ENCODE measurements at regions not wholly inside any gene's neighbourhood (a gene's known extent, or its start where the extent isn't known, plus 50 kb on each side); places are given as distances from the start of the nearest gene placed in this dataset.
A peak's percentile ranks its signal among the peaks of the same experiment; 100 is the strongest.

DNA sequence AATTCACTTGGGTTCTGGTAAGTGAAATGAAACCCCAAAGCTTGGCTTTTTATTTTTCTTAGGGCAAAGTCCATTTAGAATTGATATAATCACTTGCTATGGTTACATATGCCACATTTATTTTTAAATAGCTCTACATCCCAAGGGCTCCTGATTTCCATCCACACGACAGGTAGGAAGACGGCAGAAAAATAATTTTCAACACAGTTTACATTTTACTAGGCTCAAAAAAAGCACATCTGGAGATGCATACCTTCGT, 95.0 kb upstream of the EFNA5 start:
- H3K36me3 ChIP-seq (replicated peaks; ENCODE audit: insufficient read depth, low read depth), result no peaks in the 10 kb centered on the region
- H3K9me2 ChIP-seq (replicated peaks; ENCODE audit: insufficient read depth), result no peaks in the 10 kb centered on the region
- no peaks in the 10 kb centered on the region for H3K27me3 ChIP-seq
- H2AFZ ChIP-seq, result no peak overlapping the region
- peaks cover 8% of the 10 kb centered on the region for H3K4me1 ChIP-seq (ENCODE audit: insufficient read depth)
- no peaks in the 10 kb centered on the region for H3K79me2 ChIP-seq
- no peak overlapping the region for H3K27ac ChIP-seq
- H3K9me3 ChIP-seq (ENCODE audit: low read depth), result no peaks in the 10 kb centered on the region
- H3K4me3 ChIP-seq, result no peak overlapping the region
- no peak for DNase-seq (ENCODE audit: low spot score)
- TF ChIP-seq EZH2phosphoT487 (IDR thresholded peaks at IDR 0.05; ENCODE audit: low read depth, severe bottlenecking, unreplicated experiment) (no peak), EZH2 (IDR thresholded peaks at IDR 0.05; ENCODE audit: borderline replicate concordance) (no peak), CTCF (IDR thresholded peaks at IDR 0.05; ENCODE audit: poor library complexity) (no peak)
- H3K4me2 ChIP-seq, result peak overlapping the region; percentile 23
- 79% methylated on average over 3 of the region's 3 CpGs for WGBS (ENCODE audit: low lambda C conversion rate, missing lambda C conversion rate)
- no peaks in the 10 kb centered on the region for H4K20me1 ChIP-seq (ENCODE audit: insufficient read depth, poor library complexity, severe bottlenecking)

DNA sequence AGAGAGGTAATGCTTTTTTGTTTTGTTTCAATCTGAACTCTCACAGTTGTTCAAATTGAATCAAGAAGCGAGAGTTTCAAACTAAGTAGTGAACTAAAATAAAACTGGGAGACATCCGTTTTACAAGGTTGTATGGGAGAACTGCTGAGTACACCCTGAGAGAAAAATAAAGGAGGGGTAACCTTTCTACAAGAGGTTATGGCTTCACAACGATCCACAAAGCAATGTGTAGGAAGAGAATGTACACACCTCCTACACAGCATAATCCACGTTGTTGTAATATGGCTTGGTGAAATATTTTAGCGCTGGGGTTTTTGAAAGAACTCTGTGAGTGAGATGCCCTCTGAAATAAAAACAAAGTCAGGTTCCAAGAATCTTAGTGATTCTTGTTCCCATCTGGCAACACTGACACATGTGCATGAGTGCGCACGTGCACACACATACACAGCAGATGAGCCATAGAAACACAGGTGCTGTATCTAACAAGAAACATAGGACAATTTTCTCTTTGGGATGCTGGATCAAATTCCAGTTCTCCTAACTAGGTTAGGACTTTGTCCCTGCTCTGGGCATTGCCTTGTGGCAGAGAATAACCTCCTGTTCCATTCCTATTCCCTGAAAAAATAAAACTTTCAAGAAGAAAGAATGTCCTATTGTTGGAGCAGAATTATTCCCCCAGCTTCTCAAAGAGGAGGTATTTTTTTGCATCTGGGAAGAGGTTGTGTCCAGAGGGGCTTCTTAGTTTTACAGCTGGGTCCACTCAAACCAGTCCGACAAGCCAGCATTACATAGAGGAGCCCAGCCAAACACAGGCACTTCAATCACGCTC, 94.5 kb upstream of the EFNA5 start:
- no peaks in the 10 kb centered on the region for H3K27me3 ChIP-seq
- H3K79me2 ChIP-seq, result no peaks in the 10 kb centered on the region
- no peak overlapping the region for H3K4me3 ChIP-seq
- WGBS (ENCODE audit: low lambda C conversion rate, missing lambda C conversion rate), result 78% methylated on average over 9 of the region's 9 CpGs
- H3K9me3 ChIP-seq (ENCODE audit: low read depth), result no peaks in the 10 kb centered on the region
- DNase-seq (ENCODE audit: low spot score), result no peak
- H3K4me2 ChIP-seq, result peak overlapping the region; percentile 23
- H2AFZ ChIP-seq, result no peak overlapping the region
- no peaks in the 10 kb centered on the region for H3K36me3 ChIP-seq (replicated peaks; ENCODE audit: insufficient read depth, low read depth)
- H4K20me1 ChIP-seq (ENCODE audit: insufficient read depth, poor library complexity, severe bottlenecking), result no peaks in the 10 kb centered on the region
- H3K9me2 ChIP-seq (replicated peaks; ENCODE audit: insufficient read depth), result no peaks in the 10 kb centered on the region
- no peak for TF ChIP-seq EZH2phosphoT487 (IDR thresholded peaks at IDR 0.05; ENCODE audit: low read depth, severe bottlenecking, unreplicated experiment)
- TF ChIP-seq EZH2 (IDR thresholded peaks at IDR 0.05; ENCODE audit: borderline replicate concordance), result no peak
- TF ChIP-seq CTCF (IDR thresholded peaks at IDR 0.05; ENCODE audit: poor library complexity), result no peak
- H3K27ac ChIP-seq, result no peak overlapping the region
- H3K4me1 ChIP-seq (ENCODE audit: insufficient read depth), result peaks cover 8% of the 10 kb centered on the region

DNA sequence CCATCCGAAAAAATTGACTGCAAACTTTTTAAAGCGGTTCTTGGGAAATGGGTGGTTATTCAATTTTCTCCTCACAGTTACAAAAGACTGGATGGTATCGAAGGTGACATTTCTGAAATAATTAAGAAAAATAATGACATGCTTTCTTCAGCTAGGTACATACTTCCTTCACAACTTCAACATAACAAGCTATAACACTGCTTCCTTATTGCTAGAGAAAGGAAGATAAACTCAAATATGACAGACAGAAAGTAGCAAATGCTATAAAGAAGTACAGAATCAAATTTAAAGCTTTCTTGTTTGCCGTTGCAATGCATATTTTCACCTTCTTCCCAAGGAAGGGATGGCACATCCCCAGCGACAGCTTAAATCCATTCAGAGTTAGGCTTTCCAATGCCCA, 93.5 kb upstream of the EFNA5 start:
- WGBS (ENCODE audit: low lambda C conversion rate, missing lambda C conversion rate), result 91% methylated on average over 5 of the region's 5 CpGs
- TF ChIP-seq EZH2 (IDR thresholded peaks at IDR 0.05; ENCODE audit: borderline replicate concordance) (no peak), CTCF (IDR thresholded peaks at IDR 0.05; ENCODE audit: poor library complexity) (no peak)
- H3K9me2 ChIP-seq (replicated peaks; ENCODE audit: insufficient read depth), result no peaks in the 10 kb centered on the region
- H3K4me1 ChIP-seq (ENCODE audit: insufficient read depth), result peaks cover 8% of the 10 kb centered on the region
- H2AFZ ChIP-seq, result no peak overlapping the region
- no peaks in the 10 kb centered on the region for H3K9me3 ChIP-seq (ENCODE audit: low read depth)
- no peak overlapping the region for H3K4me2 ChIP-seq
- H4K20me1 ChIP-seq (ENCODE audit: insufficient read depth, poor library complexity, severe bottlenecking), result no peaks in the 10 kb centered on the region
- H3K27ac ChIP-seq, result no peak overlapping the region
- no peak overlapping the region for H3K4me3 ChIP-seq
- DNase-seq (ENCODE audit: low spot score), result no peak
- no peaks in the 10 kb centered on the region for H3K27me3 ChIP-seq
- H3K79me2 ChIP-seq, result no peaks in the 10 kb centered on the region
- H3K36me3 ChIP-seq (replicated peaks; ENCODE audit: insufficient read depth, low read depth), result no peaks in the 10 kb centered on the region

All from hepatocyte (in vitro differentiated cells).